ENCODE measurements at regions not wholly inside any gene's neighbourhood (a gene's known extent, or its start where the extent isn't known, plus 50 kb on each side); places are given as distances from the start of the nearest gene placed in this dataset.
"Not testable (repeated sequence)": the region's sequence is repeated elsewhere in the genome, so short reads cannot be mapped to it uniquely, and the experiment has no call there.

GRCh38 chr11:130535520-130535919 is 87.1 kb downstream of the ADAMTS15 start:
- DNase-seq = no peak
- intact Hi-C loops (cut with micrococcal nuclease; ENCODE audit: unreplicated experiment) = no loop called here
- no peak overlapping the region for H3K4me3 Mint-ChIP-seq (ENCODE audit: low read depth, unreplicated experiment)
- BruUV-seq (replicated peaks) = no TSS peak
- H3K36me3 Mint-ChIP-seq (ENCODE audit: insufficient read depth, unreplicated experiment) = no peaks in the 10 kb centered on the region
- no peaks in the 10 kb centered on the region for H3K4me1 Mint-ChIP-seq (ENCODE audit: low read depth, unreplicated experiment)
- H3K27me3 Mint-ChIP-seq (ENCODE audit: unreplicated experiment) = peaks cover 64% of the 10 kb centered on the region
- no peak for TF ChIP-seq CTCF (IDR thresholded peaks at IDR 0.05; ENCODE audit: unreplicated experiment)
- no peak overlapping the region for H3K27ac Mint-ChIP-seq (ENCODE audit: unreplicated experiment)
- no peaks in the 10 kb centered on the region for H3K9me3 Mint-ChIP-seq (ENCODE audit: low read depth, unreplicated experiment)
- CTCF ChIA-PET = no interaction called here

GRCh38 chr11:130536106-130537040 is 87.9 kb downstream of the ADAMTS15 start:
- no peak for DNase-seq
- intact Hi-C loops (cut with micrococcal nuclease; ENCODE audit: unreplicated experiment) = no loop called here
- Mint-ChIP-seq H3K27me3 (ENCODE audit: unreplicated experiment) (peaks cover 73% of the 10 kb centered on the region), H3K4me1 (ENCODE audit: low read depth, unreplicated experiment) (no peaks in the 10 kb centered on the region), H3K36me3 (ENCODE audit: insufficient read depth, unreplicated experiment) (no peaks in the 10 kb centered on the region), H3K4me3 (ENCODE audit: low read depth, unreplicated experiment) (no peak overlapping the region), H3K9me3 (ENCODE audit: low read depth, unreplicated experiment) (no peaks in the 10 kb centered on the region), H3K27ac (ENCODE audit: unreplicated experiment) (no peak overlapping the region)
- BruUV-seq (replicated peaks) = no TSS peak
- no peak for TF ChIP-seq CTCF (IDR thresholded peaks at IDR 0.05; ENCODE audit: unreplicated experiment)
- CTCF ChIA-PET = no interaction called here

- DNase-seq; H3K36me3 Mint-ChIP-seq (ENCODE audit: insufficient read depth, unreplicated experiment); H3K9me3 Mint-ChIP-seq (ENCODE audit: low read depth, unreplicated experiment); H3K4me3 Mint-ChIP-seq (ENCODE audit: low read depth, unreplicated experiment); intact Hi-C loops (cut with micrococcal nuclease; ENCODE audit: unreplicated experiment); CTCF ChIA-PET; H3K4me1 Mint-ChIP-seq (ENCODE audit: low read depth, unreplicated experiment); H3K27ac Mint-ChIP-seq (ENCODE audit: unreplicated experiment); BruUV-seq (replicated peaks): not testable (repeated sequence)
- peaks cover 74% of the 10 kb centered on the region for H3K27me3 Mint-ChIP-seq (ENCODE audit: unreplicated experiment)
Observed at GRCh38 chr11:130539680-130540079, 91.2 kb downstream of the ADAMTS15 start.

- Mint-ChIP-seq H3K27ac (ENCODE audit: unreplicated experiment) (no peak overlapping the region), H3K36me3 (ENCODE audit: insufficient read depth, unreplicated experiment) (no peaks in the 10 kb centered on the region), H3K4me1 (ENCODE audit: low read depth, unreplicated experiment) (no peaks in the 10 kb centered on the region), H3K4me3 (ENCODE audit: low read depth, unreplicated experiment) (no peak overlapping the region), H3K9me3 (ENCODE audit: low read depth, unreplicated experiment) (no peaks in the 10 kb centered on the region), H3K27me3 (ENCODE audit: unreplicated experiment) (peaks cover 38% of the 10 kb centered on the region)
- BruUV-seq (replicated peaks) = no TSS peak
- CTCF ChIA-PET = no interaction called here
- no peak for DNase-seq
- intact Hi-C loops (cut with micrococcal nuclease; ENCODE audit: unreplicated experiment) = no loop called here
- no peak for TF ChIP-seq CTCF (IDR thresholded peaks at IDR 0.05; ENCODE audit: unreplicated experiment)
Observed at GRCh38 chr11:130544266-130544665, 95.8 kb downstream of the ADAMTS15 start.

Data from Calu3 (cell line).